Pancreas (tissue), 10 donors: ENCODE measurements at regions not wholly inside any gene's neighbourhood (a gene's known extent, or its start where the extent isn't known, plus 50 kb on each side); places are given as distances from the start of the nearest gene placed in this dataset.

Source experiments
- ATAC-seq, 4 donors: fragments of 200-7000 bp; cut with Tn5 transposase; one replicate each; pipeline versions ENCODE4 v1.8.0 to v1.9.1; 2020; ENCODE audit warnings: mild to moderate bottlenecking in 4 of 4, moderate library complexity in 4 of 4
- DNase-seq, 6 donors: peaks; one replicate each; pipeline ENCODE4 v3.0.0-alpha.2; 2020
- FAIRE-seq: peaks from 2 replicates; lab custom pipeline; 2012; peaks lifted over from hg19 to GRCh38; lab: Jason Lieb, UNC
- H3K27ac ChIP-seq, 4 donors: fragments of 200-600 bp; sonication (generic); 1 replicate in 3 of 4; 2 replicates in 1 of 4; pipeline versions ENCODE4 v1.5.0 to v1.8.0; 2020
- H3K27me3 ChIP-seq, 4 donors: fragments of 200-600 bp; one replicate each; pipeline ENCODE4 v1.8.0; 2021
- H3K36me3 ChIP-seq, 3 donors: fragments of 200-600 bp; sonication (generic) in 1 of 3; one replicate each; pipeline versions ENCODE4 v1.5.0 to v1.8.0; 2020 to 2021
- H3K4me1 ChIP-seq, 3 donors: fragments of 200-600 bp; one replicate each; pipeline ENCODE4 v1.8.0; 2021
- H3K4me3 ChIP-seq, 4 donors: fragments of 200-600 bp; sonication (generic) in 2 of 4; one replicate each; pipeline versions ENCODE4 v1.5.0 to v1.8.0; 2020 to 2021
- H3K9me3 ChIP-seq, 4 donors: fragments of 200-600 bp; one replicate each; pipeline ENCODE4 v1.8.0; 2021
- CTCF ChIP-seq, 4 donors: fragments of 200-600 bp; sonication (generic) in 3 of 4; IDR thresholded peaks; one replicate each; pipeline versions ENCODE4 v1.5.0 to v1.8.0; 2021; ENCODE audit warnings: antibody characterized with exemption in 4 of 4
- WGBS, 2 donors: extraction: QIAGEN DNeasy Blood & Tissue Kit; methylation state at CpG; one replicate each; pipeline ENCODE4 v1.1.7; 2013; 5-methylcytosine and 5-hydroxymethylcytosine counted together
- intact Hi-C, 3 donors: fragments of 100-400 bp; cut with DNase I; formaldehyde crosslinking; loops; one replicate each; pipeline versions ENCODE4 v1.11.1 to v1.14.2; 2022
- donor health status: healthy with polysubstance abuse.
- donor health status: DM: no; HTN: no; CAD: no; lungs with moderate emphysema.
- donor health status: DM: no; HTN: no; CAD: no.
- donor health status: control.
- donor health status: control.
- donor health status: Bipolar disorder and iron deficiency.
- donor health status: DM: yes; HTN: yes; CAD: no.
- donor health status: DM: no; HTN: no; CAD: no.
- donor health status: DM: no; HTN: no; CAD: no.
- donor health status: DM: yes; HTN: yes; CAD: no.

- no peaks in the 10 kb centered on the region for H3K36me3 ChIP-seq
- no peaks in the 10 kb centered on the region for H3K9me3 ChIP-seq
- FAIRE-seq (no peak), DNase-seq (peak in 4 of 6 donors; percentile 18 to 64 (median 48)), ATAC-seq (peak; percentile 47 to 68 (median 62))
- peak overlapping the region in 3 of 4 donors; percentile 4 to 27 (median 23) for H3K4me3 ChIP-seq
- WGBS, 2 donors: 29 to 36% methylated on average over 21 of the region's 21 CpGs
- no peak for TF ChIP-seq CTCF (IDR thresholded peaks at IDR 0.05)
- intact Hi-C loops: no loop called here
- H3K27me3 ChIP-seq: no peaks in the 10 kb centered on the region
- peaks cover 0 to 25% (median 9%) of the 10 kb centered on the region in 3 donors for H3K4me1 ChIP-seq
- H3K27ac ChIP-seq: peak overlapping the region; percentile 40 to 79 (median 75)
These were observed 127.9 kb upstream of the NAA20 start for GRCh38 chr20:19889011-19889953.

GRCh38 chr20:19890445-19891051, 126.6 kb upstream of the NAA20 start:
- Histone ChIP-seq H3K36me3 (no peaks in the 10 kb centered on the region), H3K27me3 (no peaks in the 10 kb centered on the region), H3K4me3 (peak overlapping the region in 1 of 4 donors; percentile 27), H3K27ac (peak overlapping the region; percentile 18 to 79 (median 75)), H3K9me3 (no peaks in the 10 kb centered on the region), H3K4me1 (peaks cover 0 to 25% (median 9%) of the 10 kb centered on the region in 3 donors)
- TF ChIP-seq CTCF (IDR thresholded peaks at IDR 0.05): no peak
- FAIRE-seq: peak; percentile 77
- peak; percentile 36 to 65 (median 58) for ATAC-seq
- intact Hi-C loops: no loop called here
- DNase-seq: no peak
- 38 to 46% methylated on average over 4 of the region's 4 CpGs for WGBS, 2 donors

GRCh38 chr20:19893356-19893755, 123.8 kb upstream of the NAA20 start:
- Histone ChIP-seq H3K27ac (no peak overlapping the region), H3K27me3 (no peaks in the 10 kb centered on the region), H3K36me3 (no peaks in the 10 kb centered on the region), H3K4me3 (no peak overlapping the region), H3K4me1 (peaks cover 0 to 25% (median 2%) of the 10 kb centered on the region in 3 donors), H3K9me3 (no peaks in the 10 kb centered on the region)
- DNase-seq (no peak), ATAC-seq (no peak), FAIRE-seq (no peak)
- 89 to 93% methylated on average over 4 of the region's 4 CpGs for WGBS, 2 donors
- TF ChIP-seq CTCF (IDR thresholded peaks at IDR 0.05): no peak
- intact Hi-C loops: no loop called here

- ATAC-seq (no peak), DNase-seq (no peak), FAIRE-seq (no peak)
- Histone ChIP-seq H3K27me3 (no peaks in the 10 kb centered on the region), H3K27ac (no peak overlapping the region), H3K9me3 (no peaks in the 10 kb centered on the region), H3K4me1 (peaks cover 0 to 3% (median 0%) of the 10 kb centered on the region in 3 donors), H3K36me3 (no peaks in the 10 kb centered on the region), H3K4me3 (no peak overlapping the region)
- WGBS, 2 donors: 83 to 96% methylated on average over 2 of the region's 2 CpGs
- intact Hi-C loops: loop anchor here in 1 of 3 donors (2.0 kb wide), 1 partner anchor 17 kb away; no protein-coding TSS in a partner anchor
- TF ChIP-seq CTCF (IDR thresholded peaks at IDR 0.05): no peak
These were observed 121.4 kb upstream of the NAA20 start for GRCh38 chr20:19895761-19896160.
